TTC549 (cell line): ENCODE measurements at regions not wholly inside any gene's neighbourhood (a gene's known extent, or its start where the extent isn't known, plus 50 kb on each side); places are given as distances from the start of the nearest gene placed in this dataset.

Experiments used
- FAIRE-seq: peaks from 2 replicates; lab custom pipeline; 2012; peaks lifted over from hg19 to GRCh38; lab: Jason Lieb, UNC

DNA sequence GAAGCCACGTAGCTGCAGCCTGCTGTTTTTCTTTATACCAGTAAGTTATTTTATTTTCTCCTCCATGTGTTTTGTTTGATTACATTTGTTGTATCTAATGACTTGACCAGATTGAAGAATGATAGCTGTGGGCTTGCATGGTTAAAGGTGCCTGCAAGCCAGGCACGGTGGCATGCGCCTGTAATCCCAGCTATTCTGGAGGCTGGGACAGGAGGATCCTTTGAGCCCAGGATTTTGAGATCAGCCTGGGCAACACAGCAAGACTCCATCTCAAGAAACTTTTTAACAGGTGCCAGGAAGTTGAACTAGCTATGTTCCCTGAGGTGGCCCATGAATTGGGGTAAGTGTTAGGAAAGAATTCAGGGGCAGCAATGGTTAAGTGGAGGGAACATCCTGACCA is 179.4 kb downstream of the IRS1 start:
- FAIRE-seq: no peak

GRCh38 chr2:226619707-226620106 is 179.9 kb downstream of the IRS1 start:
- no peak for FAIRE-seq

GRCh38 chr2:226618875-226619605 is 180.6 kb downstream of the IRS1 start:
- no peak for FAIRE-seq

DNA sequence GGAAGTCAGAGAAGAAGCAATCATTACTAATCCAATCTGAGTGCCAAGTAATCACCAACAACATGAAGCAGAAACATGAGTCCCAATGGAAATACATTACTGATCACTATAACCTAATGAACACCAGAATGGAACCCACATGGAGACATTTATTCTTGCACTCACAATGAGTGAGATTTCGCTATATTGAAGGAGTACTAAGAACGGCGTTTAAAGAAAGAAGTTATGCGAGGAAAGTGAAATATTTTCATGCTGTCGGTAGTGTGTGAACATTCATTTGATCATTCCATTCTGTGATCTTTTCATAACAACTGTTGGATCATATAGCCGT is 181.1 kb downstream of the IRS1 start:
- FAIRE-seq: no peak

GRCh38 chr2:226615891-226616290 is 183.7 kb downstream of the IRS1 start:
- FAIRE-seq: no peak

GRCh38 chr2:226611944-226612318 is 187.7 kb downstream of the IRS1 start:
- no peak for FAIRE-seq

GRCh38 chr2:226611196-226611943 is 188.2 kb downstream of the IRS1 start:
- no peak for FAIRE-seq

- FAIRE-seq: no peak
These were observed 190.3 kb downstream of the IRS1 start for GRCh38 chr2:226609366-226609765.

DNA sequence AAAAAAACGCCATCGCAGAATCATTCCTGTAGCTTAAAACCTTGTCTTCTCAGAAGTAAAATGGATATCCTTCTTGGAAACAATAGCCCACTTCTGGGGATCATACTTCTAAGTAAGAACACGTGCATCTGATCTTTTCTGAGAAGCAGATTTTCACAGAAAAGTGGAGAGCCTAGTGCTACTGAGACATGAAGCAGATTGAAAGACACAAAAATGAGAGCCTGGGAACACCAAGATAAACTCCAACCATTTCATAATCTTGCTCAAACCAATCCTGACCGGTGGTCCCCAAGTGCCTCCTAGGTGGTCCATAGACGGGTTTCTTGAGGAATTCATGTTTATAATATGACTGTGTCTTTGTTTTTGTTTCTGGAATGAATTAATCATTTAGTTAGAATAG is 191.2 kb downstream of the IRS1 start:
- FAIRE-seq: no peak

GRCh38 chr2:226607379-226607778 is 192.2 kb downstream of the IRS1 start:
- no peak for FAIRE-seq

DNA sequence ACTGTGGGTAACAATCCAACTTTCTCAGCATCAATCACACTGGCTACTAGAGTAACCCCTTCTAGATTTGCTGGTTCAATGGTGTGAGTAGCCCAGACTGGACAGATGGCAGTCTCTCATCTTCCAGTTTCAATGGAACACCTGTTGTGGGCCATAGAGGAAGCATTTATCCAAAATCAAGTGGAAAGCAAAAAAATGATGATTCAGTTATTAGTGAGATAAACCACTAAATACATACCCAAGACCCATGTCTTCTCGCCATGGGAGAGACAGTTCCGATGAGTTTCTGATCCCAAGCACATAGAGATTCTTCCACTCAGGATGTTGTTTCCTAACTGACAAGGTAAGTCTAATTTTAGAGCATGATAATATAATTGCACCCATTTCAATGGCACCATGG is 194.0 kb downstream of the IRS1 start:
- no peak for FAIRE-seq

DNA sequence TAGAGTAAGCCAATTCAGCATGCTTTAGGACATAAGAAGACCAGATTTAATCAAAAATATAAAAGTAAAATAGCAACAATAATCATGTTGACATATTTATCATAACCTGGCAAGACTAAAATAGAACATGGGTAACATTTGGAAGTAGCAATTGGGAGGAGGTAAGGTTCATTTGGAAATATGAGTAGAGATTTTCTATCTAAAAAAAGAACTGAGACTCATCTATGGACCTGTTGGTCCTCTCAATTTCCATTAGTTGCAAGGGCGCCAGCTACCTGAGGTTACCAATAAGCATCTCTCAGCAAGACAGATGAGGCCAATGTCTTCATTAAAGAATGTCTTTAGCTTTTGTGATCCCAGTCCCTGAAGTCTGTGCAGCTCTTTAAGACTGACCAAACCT is 196.0 kb downstream of the IRS1 start:
- no peak for FAIRE-seq

- no peak for FAIRE-seq
These were observed 197.5 kb downstream of the IRS1 start for GRCh38 chr2:226601881-226602662.

GRCh38 chr2:226600802-226601201 is 198.8 kb downstream of the IRS1 start:
- FAIRE-seq: no peak

GRCh38 chr2:226600184-226600583 is 199.4 kb downstream of the IRS1 start:
- FAIRE-seq: no peak

GRCh38 chr2:226589043-226589442 is 210.6 kb downstream of the IRS1 start:
- no peak for FAIRE-seq

DNA sequence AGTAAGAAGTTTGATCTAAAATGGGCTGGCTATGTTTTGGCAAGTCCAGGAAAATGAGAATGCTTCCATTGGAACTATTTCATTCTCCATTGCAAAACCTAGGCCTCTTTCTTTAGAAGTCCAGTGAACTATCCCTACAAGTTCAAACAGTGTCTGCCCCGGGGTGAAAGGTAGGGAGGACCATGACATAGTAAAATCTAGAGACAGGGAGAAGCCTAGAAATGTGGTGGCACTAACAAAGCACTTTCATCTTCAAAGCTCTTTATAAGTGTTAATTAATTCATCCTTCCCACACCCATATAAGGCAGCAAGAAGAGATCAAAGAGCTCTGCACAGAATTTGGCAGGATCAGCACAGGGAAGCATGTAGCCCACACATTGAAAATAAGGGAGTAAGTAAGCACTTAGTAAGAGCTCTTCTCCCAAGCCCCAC is 214.5 kb downstream of the IRS1 start:
- no peak for FAIRE-seq

DNA sequence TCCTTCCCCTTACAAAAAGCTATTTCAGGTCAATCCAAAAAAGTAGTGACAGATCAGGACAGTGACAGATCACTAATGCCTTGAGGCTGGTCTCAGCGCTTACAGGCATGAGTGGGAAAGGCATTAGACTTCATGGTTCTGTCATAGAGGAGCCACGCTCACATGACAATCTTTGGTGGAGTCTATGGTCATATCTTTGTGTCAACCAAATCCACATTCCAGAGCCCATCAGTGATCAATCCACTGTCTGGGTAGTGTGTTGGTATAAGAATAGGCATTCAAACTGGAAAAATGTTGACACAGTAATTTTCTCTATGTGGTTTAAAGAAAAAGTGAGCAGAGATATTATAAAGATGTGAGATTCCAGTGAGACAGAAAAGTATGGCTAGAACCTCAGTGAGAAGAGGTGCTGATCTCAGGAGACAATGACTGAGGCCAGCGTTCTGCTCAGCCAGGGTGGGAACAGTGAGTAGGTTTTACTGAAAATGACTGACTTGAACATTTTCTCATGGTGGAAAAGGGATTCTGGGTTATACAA is 215.0 kb downstream of the IRS1 start:
- no peak for FAIRE-seq

DNA sequence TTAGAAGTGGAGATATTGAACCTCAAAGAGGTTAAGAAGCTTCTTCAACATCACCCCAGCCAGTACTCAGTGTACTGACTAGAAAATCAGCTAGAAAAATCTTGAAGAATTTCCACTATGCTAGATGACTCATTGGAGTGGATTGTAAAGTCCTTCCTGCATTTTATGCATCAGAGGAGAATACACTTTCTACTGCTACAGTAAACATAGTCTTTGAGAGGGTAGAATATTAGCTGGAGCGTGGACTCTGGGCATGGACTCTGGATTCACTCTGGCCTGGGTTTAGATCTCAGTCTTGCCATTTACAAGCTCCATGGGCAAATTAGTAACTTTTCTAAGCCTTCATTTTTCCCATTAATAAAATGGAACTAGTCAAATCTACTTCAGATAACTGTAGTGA is 215.9 kb downstream of the IRS1 start:
- FAIRE-seq: no peak

DNA sequence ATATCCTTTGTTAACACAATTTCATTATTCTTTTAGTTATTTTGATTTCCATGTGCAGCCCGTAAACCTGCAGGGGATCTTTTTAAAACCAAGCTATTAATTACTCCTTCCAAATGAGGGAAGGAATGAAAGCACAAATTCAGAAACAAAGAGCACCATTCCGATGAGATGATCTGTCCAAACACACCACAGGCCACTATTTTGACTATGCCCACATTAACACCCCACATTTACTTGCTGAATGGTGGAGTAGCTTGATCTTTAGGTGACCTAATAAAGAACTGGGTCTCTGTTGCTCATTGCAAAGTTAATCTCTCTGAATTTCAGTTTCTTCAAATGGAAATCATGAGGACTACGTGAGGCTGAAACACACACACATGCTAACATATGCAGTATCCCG is 218.0 kb downstream of the IRS1 start:
- no peak for FAIRE-seq

DNA sequence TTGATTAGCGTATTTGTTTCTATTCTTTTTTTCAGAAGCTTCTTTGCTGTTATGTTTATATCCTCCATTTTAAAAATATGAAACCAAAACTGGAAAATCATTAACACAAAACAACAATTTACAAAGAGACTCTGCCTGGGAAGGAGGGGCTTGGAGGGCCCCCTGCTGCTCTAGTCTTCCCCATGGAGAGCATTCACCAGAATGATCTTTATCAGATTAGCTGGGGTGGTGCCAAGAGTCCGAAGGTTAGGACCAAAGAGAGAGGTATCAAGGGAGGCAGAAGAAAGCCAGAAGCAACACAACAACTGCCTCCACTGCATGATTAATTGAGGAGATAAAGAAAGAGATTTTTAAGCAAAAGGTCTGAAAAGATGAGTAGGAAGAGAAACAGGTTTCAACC is 218.6 kb downstream of the IRS1 start:
- FAIRE-seq: no peak

GRCh38 chr2:226580403-226580802 is 219.2 kb downstream of the IRS1 start:
- no peak for FAIRE-seq

DNA sequence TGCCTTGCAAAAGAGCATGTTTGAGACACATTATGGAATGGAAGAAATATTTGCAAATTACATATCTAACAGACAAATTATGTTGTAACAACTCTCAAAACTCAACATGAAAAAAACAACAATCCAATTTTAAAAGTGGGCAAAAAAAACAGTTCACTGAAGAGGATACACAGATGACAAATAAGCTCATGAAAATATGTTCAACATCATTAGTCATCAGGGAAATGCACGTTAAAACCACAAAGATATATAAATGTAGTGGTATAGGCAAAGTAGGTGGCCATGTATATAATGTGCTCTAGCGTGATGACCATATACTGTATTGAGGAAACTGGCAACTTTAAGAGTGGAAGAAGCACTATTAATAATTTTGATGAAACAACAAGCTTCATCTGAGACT is 220.1 kb downstream of the IRS1 start:
- FAIRE-seq: no peak
